ENCODE measurements at regions not wholly inside any gene's neighbourhood (a gene's known extent, or its start where the extent isn't known, plus 50 kb on each side); places are given as distances from the start of the nearest gene placed in this dataset.

DNA sequence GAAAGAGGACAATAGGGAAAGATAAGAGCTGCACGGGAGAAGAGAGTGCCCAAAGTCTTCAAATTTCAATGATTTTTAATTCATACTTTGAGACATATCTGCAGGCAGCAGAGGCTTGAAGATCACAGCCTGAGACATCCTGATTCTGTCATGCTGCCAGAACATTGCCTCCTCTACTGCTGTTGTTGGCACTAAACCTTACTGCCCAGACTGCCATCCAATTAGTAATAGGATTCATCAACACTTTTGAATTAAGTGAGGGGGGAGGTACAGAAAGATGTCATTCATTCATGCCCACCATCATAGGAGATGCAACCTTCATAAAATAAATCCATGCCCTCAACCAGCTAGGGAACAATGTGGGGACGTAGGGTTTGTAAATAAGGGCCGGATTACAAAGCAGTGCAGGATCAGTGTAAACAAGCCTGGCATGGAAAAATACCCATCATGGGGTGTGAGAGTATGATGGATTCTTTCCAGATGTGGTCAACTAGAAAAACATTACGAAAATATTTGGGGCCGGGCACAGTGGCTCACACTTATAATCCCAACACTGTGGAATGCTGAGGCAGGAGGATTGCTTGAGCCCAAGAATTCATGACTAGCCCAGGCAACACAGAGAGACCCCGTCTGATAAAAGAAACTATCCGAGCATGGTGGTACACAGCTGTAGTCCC, 122.1 kb upstream of the DAPK1 start:
- H3K27me3 Mint-ChIP-seq, result no peaks in the 10 kb centered on the region
- H3K36me3 Mint-ChIP-seq, result no peaks in the 10 kb centered on the region
- no peak for DNase-seq (ENCODE audit: extremely low spot score, unreplicated experiment)
- H3K9me3 Mint-ChIP-seq, result peaks cover 9% of the 10 kb centered on the region
- H3K27ac Mint-ChIP-seq, result no peak overlapping the region
- H3K4me3 Mint-ChIP-seq, result no peak overlapping the region
- TF ChIP-seq, protein P1, sequence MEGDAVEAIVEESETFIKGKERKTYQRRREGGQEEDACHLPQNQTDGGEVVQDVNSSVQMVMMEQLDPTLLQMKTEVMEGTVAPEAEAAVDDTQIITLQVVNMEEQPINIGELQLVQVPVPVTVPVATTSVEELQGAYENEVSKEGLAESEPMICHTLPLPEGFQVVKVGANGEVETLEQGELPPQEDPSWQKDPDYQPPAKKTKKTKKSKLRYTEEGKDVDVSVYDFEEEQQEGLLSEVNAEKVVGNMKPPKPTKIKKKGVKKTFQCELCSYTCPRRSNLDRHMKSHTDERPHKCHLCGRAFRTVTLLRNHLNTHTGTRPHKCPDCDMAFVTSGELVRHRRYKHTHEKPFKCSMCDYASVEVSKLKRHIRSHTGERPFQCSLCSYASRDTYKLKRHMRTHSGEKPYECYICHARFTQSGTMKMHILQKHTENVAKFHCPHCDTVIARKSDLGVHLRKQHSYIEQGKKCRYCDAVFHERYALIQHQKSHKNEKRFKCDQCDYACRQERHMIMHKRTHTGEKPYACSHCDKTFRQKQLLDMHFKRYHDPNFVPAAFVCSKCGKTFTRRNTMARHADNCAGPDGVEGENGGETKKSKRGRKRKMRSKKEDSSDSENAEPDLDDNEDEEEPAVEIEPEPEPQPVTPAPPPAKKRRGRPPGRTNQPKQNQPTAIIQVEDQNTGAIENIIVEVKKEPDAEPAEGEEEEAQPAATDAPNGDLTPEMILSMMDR (conservative IDR thresholded peaks at IDR 0.05), result no peak
- H3K4me1 Mint-ChIP-seq (ENCODE audit: unreplicated experiment), result peaks cover 32% of the 10 kb centered on the region

DNA sequence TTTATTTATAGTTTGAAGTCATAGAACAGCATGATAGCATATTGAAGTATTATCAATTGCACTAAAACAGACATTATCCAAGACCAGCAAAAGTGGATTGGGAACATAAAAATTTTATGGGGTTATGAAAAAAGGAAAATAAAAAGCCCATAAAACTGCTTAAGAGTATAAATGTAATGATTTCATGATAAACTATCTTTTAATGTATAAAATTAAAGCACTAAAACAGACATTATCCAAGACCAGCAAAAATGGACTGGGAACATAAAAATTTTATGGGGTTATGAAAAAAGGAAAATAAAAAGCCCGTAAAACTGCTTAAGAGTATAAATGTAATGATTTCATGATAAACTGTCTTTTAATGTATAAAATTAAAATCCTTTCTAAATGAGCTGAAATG, 119.0 kb upstream of the DAPK1 start:
- H3K27ac Mint-ChIP-seq, result no peak overlapping the region
- no peaks in the 10 kb centered on the region for H3K27me3 Mint-ChIP-seq
- H3K9me3 Mint-ChIP-seq, result peaks cover 3% of the 10 kb centered on the region
- DNase-seq (ENCODE audit: extremely low spot score, unreplicated experiment), result no peak
- no peaks in the 10 kb centered on the region for H3K36me3 Mint-ChIP-seq
- peaks cover 16% of the 10 kb centered on the region for H3K4me1 Mint-ChIP-seq (ENCODE audit: unreplicated experiment)
- H3K4me3 Mint-ChIP-seq, result no peak overlapping the region
- TF ChIP-seq, protein P1 (conservative IDR thresholded peaks at IDR 0.05), result no peak

DNA sequence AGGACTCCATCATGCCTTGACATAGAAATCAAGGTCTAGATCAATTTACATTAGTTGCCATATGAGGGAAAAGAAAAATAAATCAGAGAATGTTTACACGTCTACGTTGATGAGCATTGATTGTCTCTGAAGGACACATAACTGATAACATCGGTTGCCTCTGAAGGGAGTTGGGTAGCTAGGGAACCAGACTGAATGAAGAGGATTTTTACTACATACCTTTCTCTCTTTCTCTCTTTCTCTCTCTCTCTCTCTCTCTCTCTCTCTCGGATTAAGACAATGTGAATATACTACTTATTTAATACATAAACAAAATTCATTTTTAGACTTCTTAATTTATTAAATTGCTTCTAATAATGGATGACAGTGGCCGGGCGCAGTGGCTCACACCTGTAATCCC, 118.4 kb upstream of the DAPK1 start:
- Mint-ChIP-seq H3K27ac (no peak overlapping the region), H3K27me3 (no peaks in the 10 kb centered on the region), H3K36me3 (no peaks in the 10 kb centered on the region), H3K9me3 (no peaks in the 10 kb centered on the region), H3K4me1 (ENCODE audit: unreplicated experiment) (peaks cover 10% of the 10 kb centered on the region), H3K4me3 (no peak overlapping the region)
- DNase-seq (ENCODE audit: extremely low spot score, unreplicated experiment), result no peak
- TF ChIP-seq, protein P1 (conservative IDR thresholded peaks at IDR 0.05), result no peak

DNA sequence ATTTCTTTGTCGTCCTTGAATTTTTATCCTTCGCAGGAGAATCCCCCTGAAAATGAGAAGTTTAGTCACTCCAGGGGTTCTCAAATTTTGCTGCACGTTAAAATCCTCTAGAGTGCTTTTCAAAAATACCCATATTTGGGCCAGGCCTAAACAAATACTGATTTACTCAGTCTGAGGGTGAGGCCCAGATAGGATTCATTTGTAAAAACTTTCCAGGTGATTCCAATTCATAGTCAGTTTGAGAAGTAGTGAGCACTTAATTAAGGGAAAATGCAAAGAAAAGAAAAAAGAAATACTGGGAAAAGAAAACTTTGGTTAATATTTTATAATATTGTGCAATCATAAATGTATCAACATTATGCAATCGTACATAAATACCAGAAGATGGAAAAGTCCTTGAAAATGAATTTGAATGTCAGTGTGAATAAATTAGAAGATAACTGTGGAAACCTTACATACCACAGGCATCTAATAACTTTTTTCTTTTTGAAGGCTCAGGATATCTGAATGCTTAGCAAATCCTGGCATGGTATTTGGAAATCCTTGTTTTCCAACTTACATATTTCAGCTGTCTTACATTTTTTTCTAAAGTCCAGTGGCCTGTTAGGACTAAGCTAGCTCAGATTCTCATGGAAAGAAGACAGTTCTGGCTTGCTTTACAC, 116.5 kb upstream of the DAPK1 start:
- Mint-ChIP-seq H3K9me3 (peaks cover 5% of the 10 kb centered on the region), H3K36me3 (no peaks in the 10 kb centered on the region), H3K27ac (no peak overlapping the region), H3K27me3 (no peaks in the 10 kb centered on the region), H3K4me3 (no peak overlapping the region), H3K4me1 (ENCODE audit: unreplicated experiment) (peaks cover 7% of the 10 kb centered on the region)
- TF ChIP-seq, protein P1 (conservative IDR thresholded peaks at IDR 0.05), result no peak
- DNase-seq (ENCODE audit: extremely low spot score, unreplicated experiment), result no peak

DNA sequence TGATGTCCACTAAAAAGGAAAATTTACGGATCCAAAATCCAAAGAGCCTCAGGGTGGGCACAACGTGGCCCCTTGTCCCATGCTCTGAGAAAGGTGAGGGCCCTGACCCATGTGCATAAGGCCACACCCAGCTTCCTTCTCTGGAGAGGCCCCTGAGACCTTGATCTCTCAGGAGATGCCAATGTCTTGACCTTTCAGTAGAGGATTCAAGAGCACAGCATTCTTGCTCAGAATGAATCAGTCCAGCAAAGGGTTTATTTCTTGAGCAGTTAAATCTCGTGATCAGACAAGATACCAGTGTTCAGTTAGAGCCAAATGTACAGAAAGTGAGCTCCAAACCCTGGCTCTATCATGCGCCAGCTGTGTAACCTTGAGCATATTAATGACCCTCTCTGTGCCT, 115.9 kb upstream of the DAPK1 start:
- H3K4me3 Mint-ChIP-seq, result no peak overlapping the region
- H3K27ac Mint-ChIP-seq, result no peak overlapping the region
- no peaks in the 10 kb centered on the region for H3K36me3 Mint-ChIP-seq
- H3K27me3 Mint-ChIP-seq, result no peaks in the 10 kb centered on the region
- DNase-seq (ENCODE audit: extremely low spot score, unreplicated experiment), result no peak
- H3K4me1 Mint-ChIP-seq (ENCODE audit: unreplicated experiment), result peaks cover 8% of the 10 kb centered on the region
- peaks cover 5% of the 10 kb centered on the region for H3K9me3 Mint-ChIP-seq
- TF ChIP-seq, protein P1 (conservative IDR thresholded peaks at IDR 0.05), result no peak
